OCI-LY7 (cell line): ENCODE measurements at regions not wholly inside any gene's neighbourhood (a gene's known extent, or its start where the extent isn't known, plus 50 kb on each side); places are given as distances from the start of the nearest gene placed in this dataset.

Experiments used
- BruUV-seq: library from RNA; stranded (reverse); fragments of 400-500 nt; replicated peaks from 2 replicates; lab custom pipeline; 2021; lab: Mats Ljungman, UMichigan
- CTCF ChIA-PET: fragments of 300-600 bp; sonication (Branson Sonifier 250); formaldehyde crosslinking; loops from one replicate; lab custom pipeline; 2022; ENCODE audit warnings: antibody characterized with exemption; ENCODE audit not compliant: unreplicated experiment; lab: Charles Lee
- POLR2A ChIA-PET: fragments of 300-600 bp; sonication (Branson Sonifier 250); formaldehyde crosslinking; loops from one replicate; lab custom pipeline; 2022; ENCODE audit warnings: antibody characterized with exemption; lab: Charles Lee
- DNase-seq: peaks from one replicate; pipeline ENCODE4 v3.0.0-alpha.2; 2015; ENCODE audit warnings: low spot score
- H2AFZ ChIP-seq: fragments of 200-600 bp; sonication (generic), shearing (Covaris generic); 2 replicates; pipeline ENCODE4 v1.6.1; 2014; ENCODE audit warnings: mild to moderate bottlenecking, antibody characterized with exemption, low read length, moderate library complexity
- H3K27ac ChIP-seq: fragments of 200-600 bp; sonication (generic); 2 replicates; pipeline ENCODE4 v1.5.1; 2014; ENCODE audit warnings: mixed run types, low read depth, mild to moderate bottlenecking, moderate library complexity, low read length, inconsistent platforms; ENCODE audit not compliant: poor library complexity, severe bottlenecking
- H3K36me3 ChIP-seq: fragments of 200-600 bp; sonication (generic); 2 replicates; pipeline ENCODE4 v1.6.1; 2014; ENCODE audit warnings: mild to moderate bottlenecking, antibody characterized with exemption, low read length, moderate library complexity, mixed read lengths; ENCODE audit not compliant: insufficient read depth
- H3K4me1 ChIP-seq: fragments of 200-600 bp; sonication (generic); 2 replicates; pipeline ENCODE4 v1.5.1; 2014; ENCODE audit warnings: mild to moderate bottlenecking, low read length; ENCODE audit not compliant: insufficient read depth, poor library complexity, severe bottlenecking
- H3K4me2 ChIP-seq: fragments of 200-600 bp; sonication (generic); 2 replicates; pipeline ENCODE4 v1.6.1; 2014; ENCODE audit warnings: mild to moderate bottlenecking, low read length
- H3K4me3 ChIP-seq: fragments of 200-600 bp; sonication (generic); 2 replicates; pipeline ENCODE4 v1.5.1; 2014; ENCODE audit warnings: mild to moderate bottlenecking, low read depth, low read length; ENCODE audit not compliant: poor library complexity, severe bottlenecking
- H3K79me2 ChIP-seq: fragments of 200-600 bp; sonication (generic); 2 replicates; pipeline ENCODE4 v1.6.1; 2016; ENCODE audit warnings: low read depth, mild to moderate bottlenecking, low read length, moderate library complexity, mixed read lengths; ENCODE audit not compliant: insufficient read depth
- H3K9me2 ChIP-seq: fragments of 200-600 bp; sonication (generic); 2 replicates; pipeline ENCODE4 v1.6.1; 2016; ENCODE audit warnings: mild to moderate bottlenecking, low read length, mixed read lengths; ENCODE audit not compliant: insufficient read depth
- H3K9me3 ChIP-seq: fragments of 200-600 bp; sonication (generic); 2 replicates; pipeline ENCODE4 v1.6.1; 2014; ENCODE audit warnings: mild to moderate bottlenecking, mixed run types, low read length, mixed read lengths
- H4K20me1 ChIP-seq: fragments of 200-600 bp; sonication (generic); 2 replicates; pipeline ENCODE4 v1.6.1; 2014; ENCODE audit warnings: mild to moderate bottlenecking, antibody characterized with exemption, low read length, moderate library complexity, mixed read lengths; ENCODE audit not compliant: insufficient read depth
- EZH2phosphoT487 ChIP-seq: fragments of 200-600 bp; sonication (generic); IDR thresholded peaks from 2 replicates; pipeline ENCODE4 v1.6.1; 2018; ENCODE audit warnings: low read depth, borderline replicate concordance, mild to moderate bottlenecking, mixed run types, antibody characterized with exemption, low read length, moderate library complexity, mixed read lengths
- intact Hi-C: fragments of 100-400 bp; cut with micrococcal nuclease; formaldehyde crosslinking; loops from one replicate; pipeline ENCODE4 v1.10.0; 2022; ENCODE audit not compliant: unreplicated experiment
- TF ChIP-seq, protein P1 (sequence below): fragments of 200-600 bp; sonication (generic); conservative IDR thresholded peaks from 2 replicates; pipeline ENCODE4 v1.5.1; 2014; ENCODE audit warnings: mild to moderate bottlenecking, antibody characterized with exemption, low read length, moderate library complexity, mixed read lengths

DNA sequence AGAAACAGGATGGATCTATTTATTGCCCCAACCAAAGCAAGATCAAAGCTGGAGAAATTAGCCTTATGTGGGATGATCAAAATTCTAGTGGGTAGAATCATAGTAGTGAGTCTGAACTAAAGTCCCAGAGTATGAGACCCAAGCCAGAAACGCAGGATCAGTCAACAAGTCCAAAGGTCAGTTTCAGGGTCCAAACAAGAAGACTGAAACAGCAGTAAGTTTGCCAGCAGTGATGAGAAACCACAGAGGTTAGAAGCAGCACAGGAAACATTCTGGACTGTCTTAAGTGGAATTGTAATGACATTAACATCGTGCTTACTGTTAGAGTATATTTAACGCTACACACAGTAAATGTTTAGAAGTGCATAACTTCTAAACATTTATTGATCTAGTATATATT lies 251.0 kb downstream of the LRRIQ3 start:
- no peaks in the 10 kb centered on the region for H3K36me3 ChIP-seq
- no peak for DNase-seq
- no peaks in the 10 kb centered on the region for H3K79me2 ChIP-seq
- H3K4me3 ChIP-seq: no peak overlapping the region
- intact Hi-C loops: no loop called here
- no TSS peak for BruUV-seq
- no peak overlapping the region for H2AFZ ChIP-seq
- no peaks in the 10 kb centered on the region for H3K9me3 ChIP-seq
- H3K4me1 ChIP-seq: no peaks in the 10 kb centered on the region
- ChIA-PET CTCF (no interaction called here), POLR2A (no interaction called here)
- no peaks in the 10 kb centered on the region for H3K9me2 ChIP-seq
- no peak overlapping the region for H3K4me2 ChIP-seq
- no peaks in the 10 kb centered on the region for H4K20me1 ChIP-seq
- H3K27ac ChIP-seq: no peak overlapping the region
- TF ChIP-seq EZH2phosphoT487: no peak
- TF ChIP-seq, protein P1, sequence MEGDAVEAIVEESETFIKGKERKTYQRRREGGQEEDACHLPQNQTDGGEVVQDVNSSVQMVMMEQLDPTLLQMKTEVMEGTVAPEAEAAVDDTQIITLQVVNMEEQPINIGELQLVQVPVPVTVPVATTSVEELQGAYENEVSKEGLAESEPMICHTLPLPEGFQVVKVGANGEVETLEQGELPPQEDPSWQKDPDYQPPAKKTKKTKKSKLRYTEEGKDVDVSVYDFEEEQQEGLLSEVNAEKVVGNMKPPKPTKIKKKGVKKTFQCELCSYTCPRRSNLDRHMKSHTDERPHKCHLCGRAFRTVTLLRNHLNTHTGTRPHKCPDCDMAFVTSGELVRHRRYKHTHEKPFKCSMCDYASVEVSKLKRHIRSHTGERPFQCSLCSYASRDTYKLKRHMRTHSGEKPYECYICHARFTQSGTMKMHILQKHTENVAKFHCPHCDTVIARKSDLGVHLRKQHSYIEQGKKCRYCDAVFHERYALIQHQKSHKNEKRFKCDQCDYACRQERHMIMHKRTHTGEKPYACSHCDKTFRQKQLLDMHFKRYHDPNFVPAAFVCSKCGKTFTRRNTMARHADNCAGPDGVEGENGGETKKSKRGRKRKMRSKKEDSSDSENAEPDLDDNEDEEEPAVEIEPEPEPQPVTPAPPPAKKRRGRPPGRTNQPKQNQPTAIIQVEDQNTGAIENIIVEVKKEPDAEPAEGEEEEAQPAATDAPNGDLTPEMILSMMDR: no peak

DNA sequence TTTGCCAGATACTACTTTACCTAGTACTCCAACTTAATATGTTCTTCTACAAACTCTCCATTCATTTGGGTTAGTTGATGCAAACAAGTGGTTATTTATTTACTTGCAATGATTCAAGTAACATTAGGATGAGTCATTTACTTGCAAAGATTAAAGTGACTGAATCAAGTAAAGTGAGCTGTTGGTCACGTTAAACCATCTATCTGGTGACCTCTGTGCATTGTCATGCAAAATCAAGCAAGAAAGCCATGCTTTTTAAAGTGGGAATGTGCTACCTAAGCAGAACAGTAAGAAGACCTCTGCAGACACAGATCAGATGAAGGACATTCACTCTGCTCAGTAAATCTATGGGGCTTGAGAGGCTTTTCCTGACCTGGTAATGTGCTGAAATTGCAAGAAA lies 254.7 kb downstream of the LRRIQ3 start:
- H4K20me1 ChIP-seq: no peaks in the 10 kb centered on the region
- no peaks in the 10 kb centered on the region for H3K9me3 ChIP-seq
- no peaks in the 10 kb centered on the region for H3K36me3 ChIP-seq
- ChIA-PET CTCF (no interaction called here), POLR2A (no interaction called here)
- intact Hi-C loops: no loop called here
- DNase-seq: no peak
- TF ChIP-seq, protein P1: no peak
- no peak for TF ChIP-seq EZH2phosphoT487
- H3K9me2 ChIP-seq: no peaks in the 10 kb centered on the region
- H3K4me1 ChIP-seq: no peaks in the 10 kb centered on the region
- H3K4me3 ChIP-seq: no peak overlapping the region
- no TSS peak for BruUV-seq
- no peak overlapping the region for H3K4me2 ChIP-seq
- H2AFZ ChIP-seq: no peak overlapping the region
- no peak overlapping the region for H3K27ac ChIP-seq
- H3K79me2 ChIP-seq: no peaks in the 10 kb centered on the region

DNA sequence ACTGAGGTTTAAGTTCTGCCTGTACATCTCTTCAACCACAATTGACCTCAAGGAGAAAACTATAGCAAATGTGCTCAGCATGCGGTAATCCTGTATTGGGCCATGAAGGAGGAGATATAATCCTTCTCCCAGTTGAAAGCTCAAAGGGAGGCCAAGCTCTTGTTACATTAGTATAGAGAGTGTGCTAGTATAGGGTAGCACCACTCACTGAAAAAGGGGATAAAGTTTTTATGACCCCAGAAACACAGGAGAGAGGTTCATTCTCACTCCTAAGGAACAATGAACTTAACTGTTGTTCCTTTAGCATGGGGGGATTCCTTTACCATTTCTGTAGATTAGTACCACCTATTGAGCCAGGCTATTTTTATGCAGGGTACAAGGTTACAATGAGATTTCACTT lies 267.7 kb downstream of the LRRIQ3 start:
- Histone ChIP-seq H3K4me3 (no peak overlapping the region), H4K20me1 (no peaks in the 10 kb centered on the region), H3K9me2 (no peaks in the 10 kb centered on the region), H3K79me2 (no peaks in the 10 kb centered on the region), H3K36me3 (no peaks in the 10 kb centered on the region), H3K4me1 (no peaks in the 10 kb centered on the region), H3K4me2 (no peak overlapping the region), H3K27ac (no peak overlapping the region), H3K9me3 (no peaks in the 10 kb centered on the region), H2AFZ (no peak overlapping the region)
- intact Hi-C loops: no loop called here
- no TSS peak for BruUV-seq
- POLR2A ChIA-PET: no interaction called here
- CTCF ChIA-PET: no interaction called here
- TF ChIP-seq, protein P1: no peak
- TF ChIP-seq EZH2phosphoT487: no peak
- DNase-seq: no peak
